ENCODE measurements at regions not wholly inside any gene's neighbourhood (a gene's known extent, or its start where the extent isn't known, plus 50 kb on each side); places are given as distances from the start of the nearest gene placed in this dataset.
A peak's percentile ranks its signal among the peaks of the same experiment; 100 is the strongest.

DNA sequence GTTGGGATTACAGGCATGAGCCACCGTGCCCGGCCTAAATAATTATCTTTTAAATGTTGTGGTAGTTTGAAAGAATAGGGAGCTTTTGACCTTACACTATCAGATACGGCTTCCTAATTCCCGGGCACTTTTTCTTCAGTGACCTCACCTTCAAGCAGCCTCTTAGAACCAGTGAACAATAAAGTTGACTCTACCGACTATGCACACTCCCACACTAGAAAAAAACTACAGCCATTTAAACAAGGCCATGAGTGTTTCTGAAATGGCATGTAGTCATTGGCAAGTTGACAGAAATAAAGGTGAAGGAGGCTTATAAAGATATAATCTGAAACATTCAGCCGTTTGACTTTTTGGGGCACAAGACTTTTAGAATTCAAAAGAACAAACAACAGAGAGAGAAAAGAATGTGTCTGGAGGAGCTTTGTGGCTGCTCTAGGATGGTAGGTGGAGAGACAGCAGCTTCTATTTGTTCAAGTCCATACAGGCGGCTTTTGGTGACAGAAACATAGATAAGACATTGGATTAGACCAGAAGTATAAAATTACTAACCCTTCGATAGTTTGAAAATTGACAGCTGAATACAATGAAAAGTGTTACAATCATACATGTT is 75.2 kb downstream of the GJA1 start:
- H3K27me3 ChIP-seq (ENCODE audit: control insufficient read depth, insufficient read depth, low read length) = no peaks in the 10 kb centered on the region
- H3K36me3 ChIP-seq (ENCODE audit: control insufficient read depth, insufficient read depth, low read length) = no peaks in the 10 kb centered on the region
- no peak overlapping the region for H3K4me3 ChIP-seq (ENCODE audit: low read depth, low read length)
- DNase-seq (ENCODE audit: low read depth) = no peak
- TF ChIP-seq, protein P1, sequence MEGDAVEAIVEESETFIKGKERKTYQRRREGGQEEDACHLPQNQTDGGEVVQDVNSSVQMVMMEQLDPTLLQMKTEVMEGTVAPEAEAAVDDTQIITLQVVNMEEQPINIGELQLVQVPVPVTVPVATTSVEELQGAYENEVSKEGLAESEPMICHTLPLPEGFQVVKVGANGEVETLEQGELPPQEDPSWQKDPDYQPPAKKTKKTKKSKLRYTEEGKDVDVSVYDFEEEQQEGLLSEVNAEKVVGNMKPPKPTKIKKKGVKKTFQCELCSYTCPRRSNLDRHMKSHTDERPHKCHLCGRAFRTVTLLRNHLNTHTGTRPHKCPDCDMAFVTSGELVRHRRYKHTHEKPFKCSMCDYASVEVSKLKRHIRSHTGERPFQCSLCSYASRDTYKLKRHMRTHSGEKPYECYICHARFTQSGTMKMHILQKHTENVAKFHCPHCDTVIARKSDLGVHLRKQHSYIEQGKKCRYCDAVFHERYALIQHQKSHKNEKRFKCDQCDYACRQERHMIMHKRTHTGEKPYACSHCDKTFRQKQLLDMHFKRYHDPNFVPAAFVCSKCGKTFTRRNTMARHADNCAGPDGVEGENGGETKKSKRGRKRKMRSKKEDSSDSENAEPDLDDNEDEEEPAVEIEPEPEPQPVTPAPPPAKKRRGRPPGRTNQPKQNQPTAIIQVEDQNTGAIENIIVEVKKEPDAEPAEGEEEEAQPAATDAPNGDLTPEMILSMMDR (IDR thresholded peaks at IDR 0.05; ENCODE audit: insufficient read depth, low read length, poor library complexity, severe bottlenecking) = no peak

DNA sequence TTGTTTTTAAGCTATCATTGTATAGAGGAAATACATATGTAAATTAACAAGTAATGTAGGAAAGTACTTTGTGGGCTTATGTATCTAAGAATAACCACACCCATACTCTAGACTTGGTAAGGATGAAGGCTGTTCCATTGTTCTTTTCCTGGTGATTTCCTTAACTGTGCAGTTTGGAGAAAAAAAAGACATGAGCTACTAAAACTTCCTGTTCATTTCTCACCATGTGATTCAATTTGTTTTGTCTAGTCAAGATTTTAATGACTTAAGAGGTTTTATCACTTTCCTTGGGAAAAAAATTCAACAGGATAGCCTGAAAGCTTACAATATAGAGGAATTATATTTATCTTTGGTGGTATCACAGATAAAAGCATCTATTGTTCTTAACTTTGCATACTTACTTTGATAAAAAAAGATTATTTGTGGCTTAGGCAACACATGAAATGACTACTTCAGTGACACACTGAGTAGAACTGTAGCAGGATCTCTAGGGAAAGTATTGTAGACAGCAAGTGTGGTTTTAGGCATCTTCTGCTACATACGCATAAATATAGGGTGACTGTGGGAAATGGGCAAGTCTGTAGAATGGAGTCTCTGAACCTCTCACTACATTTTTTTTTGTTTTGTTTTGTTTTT is 80.3 kb downstream of the GJA1 start:
- no peak for DNase-seq (ENCODE audit: low read depth)
- TF ChIP-seq, protein P1 (IDR thresholded peaks at IDR 0.05; ENCODE audit: insufficient read depth, low read length, poor library complexity, severe bottlenecking) = no peak
- Histone ChIP-seq H3K36me3 (ENCODE audit: control insufficient read depth, insufficient read depth, low read length) (no peaks in the 10 kb centered on the region), H3K27me3 (ENCODE audit: control insufficient read depth, insufficient read depth, low read length) (no peaks in the 10 kb centered on the region), H3K4me3 (ENCODE audit: low read depth, low read length) (no peak overlapping the region)

DNA sequence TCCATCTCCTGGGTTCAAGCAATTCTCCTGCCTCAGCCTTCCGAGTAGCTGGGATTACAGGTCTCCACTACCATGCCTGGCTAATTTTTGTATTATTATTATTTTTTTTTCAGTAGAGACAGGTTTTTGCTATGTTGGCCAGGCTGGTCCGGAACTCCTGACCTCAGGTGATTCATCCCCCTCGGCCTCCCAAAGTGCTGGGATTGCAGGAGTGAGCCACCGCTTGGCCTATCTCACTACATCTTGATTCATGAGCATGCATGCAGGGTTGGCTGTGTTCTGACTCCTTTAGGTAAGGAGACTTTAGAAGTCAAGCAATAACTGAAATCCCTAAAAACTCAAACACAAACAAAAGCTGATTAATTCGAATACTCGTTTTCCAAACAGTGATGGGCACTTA is 80.9 kb downstream of the GJA1 start:
- TF ChIP-seq, protein P1 (IDR thresholded peaks at IDR 0.05; ENCODE audit: insufficient read depth, low read length, poor library complexity, severe bottlenecking) = no peak
- H3K4me3 ChIP-seq (ENCODE audit: low read depth, low read length) = no peak overlapping the region
- H3K27me3 ChIP-seq (ENCODE audit: control insufficient read depth, insufficient read depth, low read length) = no peaks in the 10 kb centered on the region
- no peaks in the 10 kb centered on the region for H3K36me3 ChIP-seq (ENCODE audit: control insufficient read depth, insufficient read depth, low read length)
- no peak for DNase-seq (ENCODE audit: low read depth)

DNA sequence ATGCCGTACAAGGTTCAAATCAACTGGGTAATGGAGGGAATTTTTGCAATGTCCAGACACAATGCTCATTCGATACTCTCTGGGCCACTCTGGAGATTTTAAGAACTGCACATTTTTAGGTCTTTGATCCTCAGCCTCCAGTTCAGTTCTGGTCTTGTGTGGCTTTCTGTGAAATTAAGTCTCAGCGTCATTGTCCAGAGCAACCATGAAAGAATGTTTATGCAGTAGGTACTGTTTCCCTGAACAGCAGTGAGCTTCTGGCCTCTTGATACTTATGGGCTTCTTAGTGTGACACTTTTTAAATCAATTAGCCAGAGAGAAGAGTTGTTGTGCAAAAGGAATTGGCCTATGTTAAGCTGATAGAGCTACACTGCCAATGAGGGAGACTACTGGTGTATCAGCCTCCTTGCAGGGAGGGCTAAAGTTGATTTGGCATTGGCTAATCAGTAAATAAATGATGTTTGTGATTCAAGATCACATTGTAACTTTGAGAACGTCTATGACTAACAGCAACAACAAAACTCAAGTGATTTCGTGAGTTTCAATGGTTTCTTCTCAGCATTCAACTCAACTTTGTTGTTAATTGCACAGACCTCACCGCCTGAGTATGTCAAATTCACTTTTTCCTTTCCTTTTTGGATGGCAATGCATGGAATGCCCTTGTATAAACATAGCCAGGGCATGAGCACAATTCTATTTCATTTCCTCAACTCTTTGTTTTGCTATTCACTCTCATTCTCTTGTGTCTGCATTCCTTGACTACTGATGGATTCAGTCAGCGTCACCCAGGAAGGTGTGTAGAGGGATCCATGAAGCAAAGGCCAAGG is 85.1 kb downstream of the GJA1 start:
- Histone ChIP-seq H3K36me3 (ENCODE audit: control insufficient read depth, insufficient read depth, low read length) (no peaks in the 10 kb centered on the region), H3K4me3 (ENCODE audit: low read depth, low read length) (no peak overlapping the region), H3K27me3 (ENCODE audit: control insufficient read depth, insufficient read depth, low read length) (no peaks in the 10 kb centered on the region)
- TF ChIP-seq, protein P1 (IDR thresholded peaks at IDR 0.05; ENCODE audit: insufficient read depth, low read length, poor library complexity, severe bottlenecking) = no peak
- DNase-seq (ENCODE audit: low read depth) = peak; percentile 96

DNA sequence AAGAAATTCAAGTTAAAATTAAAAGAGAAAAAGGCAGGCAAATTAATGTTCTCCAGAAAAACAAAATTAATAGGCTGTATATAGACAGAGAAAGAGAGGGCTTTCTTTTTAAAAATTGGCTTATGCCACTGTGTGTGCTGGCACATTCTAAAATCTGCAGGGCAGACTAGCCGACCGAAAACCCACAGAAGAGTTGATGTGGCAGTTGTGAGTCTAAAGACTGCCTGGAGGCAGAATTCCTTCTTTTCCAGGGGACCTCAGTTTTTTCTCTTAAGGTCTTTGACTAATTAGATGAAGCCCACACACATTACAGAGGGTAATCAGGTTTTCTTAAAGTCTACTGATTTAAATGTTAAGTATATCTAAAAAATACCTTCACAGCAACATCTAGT is 85.7 kb downstream of the GJA1 start:
- no peaks in the 10 kb centered on the region for H3K27me3 ChIP-seq (ENCODE audit: control insufficient read depth, insufficient read depth, low read length)
- H3K4me3 ChIP-seq (ENCODE audit: low read depth, low read length) = no peak overlapping the region
- no peak for DNase-seq (ENCODE audit: low read depth)
- no peaks in the 10 kb centered on the region for H3K36me3 ChIP-seq (ENCODE audit: control insufficient read depth, insufficient read depth, low read length)
- TF ChIP-seq, protein P1 (IDR thresholded peaks at IDR 0.05; ENCODE audit: insufficient read depth, low read length, poor library complexity, severe bottlenecking) = no peak

Data from kidney epithelial cell (primary cell).